ENCODE measurements at regions not wholly inside any gene's neighbourhood (a gene's known extent, or its start where the extent isn't known, plus 50 kb on each side); places are given as distances from the start of the nearest gene placed in this dataset.

DNA sequence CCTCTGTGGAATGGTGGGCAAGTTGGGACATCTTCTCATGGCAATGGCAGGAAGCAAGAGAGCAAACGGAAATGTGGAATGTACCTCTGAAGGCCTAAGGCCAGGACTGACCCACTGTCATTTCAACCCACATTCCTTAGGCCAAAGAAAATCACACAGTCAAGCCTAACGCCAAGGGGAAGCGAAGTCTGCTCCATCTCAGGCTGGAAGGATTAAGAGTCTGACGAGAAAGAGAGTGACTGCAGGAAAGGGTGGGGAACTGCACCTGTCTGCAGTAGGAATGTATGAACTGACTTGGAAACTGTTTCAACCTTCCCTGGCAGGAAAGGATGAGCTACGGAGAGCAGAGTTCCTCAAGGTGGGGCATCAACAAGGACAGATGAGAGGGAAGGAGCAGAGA is 90.2 kb upstream of the TAS2R1 start:
- no peak for DNase-seq
- no peaks in the 10 kb centered on the region for H3K36me3 Mint-ChIP-seq (ENCODE audit: insufficient read depth)
- no peak for ATAC-seq
- H3K4me1 Mint-ChIP-seq (ENCODE audit: low read depth), result no peaks in the 10 kb centered on the region
- H3K4me3 Mint-ChIP-seq, result no peak overlapping the region
- H3K27me3 Mint-ChIP-seq (ENCODE audit: low read depth), result no peaks in the 10 kb centered on the region
- no peaks in the 10 kb centered on the region for H3K9me3 Mint-ChIP-seq

- Mint-ChIP-seq H3K36me3 (ENCODE audit: insufficient read depth) (no peaks in the 10 kb centered on the region), H3K4me1 (ENCODE audit: low read depth) (no peaks in the 10 kb centered on the region), H3K4me3 (no peak overlapping the region), H3K27me3 (ENCODE audit: low read depth) (peaks cover 3% of the 10 kb centered on the region), H3K9me3 (peaks cover 3% of the 10 kb centered on the region)
- DNase-seq (no peak), ATAC-seq (no peak)
Measured at GRCh38 chr5:9716838-9717281, 86.7 kb upstream of the TAS2R1 start.

DNA sequence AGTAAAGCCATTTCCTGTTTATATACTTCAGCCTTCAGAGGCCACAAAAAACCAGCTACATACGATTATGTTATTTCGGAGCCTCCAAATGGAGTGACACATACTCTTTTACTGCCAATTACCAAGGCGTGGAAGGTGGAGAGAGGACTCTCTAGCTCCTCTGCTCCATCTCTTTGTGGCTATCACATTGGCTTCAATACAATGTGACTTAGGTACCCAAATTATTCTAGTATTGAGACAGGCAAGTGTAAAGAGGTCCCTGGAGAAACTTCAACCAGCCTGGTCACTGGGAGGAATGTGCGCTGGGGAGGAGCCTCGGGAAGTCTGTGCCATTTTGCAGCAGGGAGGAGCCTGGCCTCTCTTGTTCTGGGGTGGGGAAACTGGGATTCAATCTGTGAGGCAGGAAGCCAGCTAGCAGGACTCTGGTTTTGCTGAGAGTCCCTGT is 85.8 kb upstream of the TAS2R1 start:
- Mint-ChIP-seq H3K36me3 (ENCODE audit: insufficient read depth) (no peaks in the 10 kb centered on the region), H3K27me3 (ENCODE audit: low read depth) (peaks cover 3% of the 10 kb centered on the region), H3K4me3 (no peak overlapping the region), H3K4me1 (ENCODE audit: low read depth) (no peaks in the 10 kb centered on the region), H3K9me3 (peaks cover 3% of the 10 kb centered on the region)
- no peak for ATAC-seq
- no peak for DNase-seq

- Mint-ChIP-seq H3K36me3 (ENCODE audit: insufficient read depth) (no peaks in the 10 kb centered on the region), H3K27me3 (ENCODE audit: low read depth) (peaks cover 3% of the 10 kb centered on the region), H3K9me3 (peaks cover 3% of the 10 kb centered on the region), H3K4me3 (no peak overlapping the region), H3K4me1 (ENCODE audit: low read depth) (no peaks in the 10 kb centered on the region)
- ATAC-seq, result no peak
- no peak for DNase-seq
Measured at GRCh38 chr5:9713959-9714586, 83.9 kb upstream of the TAS2R1 start.

DNA sequence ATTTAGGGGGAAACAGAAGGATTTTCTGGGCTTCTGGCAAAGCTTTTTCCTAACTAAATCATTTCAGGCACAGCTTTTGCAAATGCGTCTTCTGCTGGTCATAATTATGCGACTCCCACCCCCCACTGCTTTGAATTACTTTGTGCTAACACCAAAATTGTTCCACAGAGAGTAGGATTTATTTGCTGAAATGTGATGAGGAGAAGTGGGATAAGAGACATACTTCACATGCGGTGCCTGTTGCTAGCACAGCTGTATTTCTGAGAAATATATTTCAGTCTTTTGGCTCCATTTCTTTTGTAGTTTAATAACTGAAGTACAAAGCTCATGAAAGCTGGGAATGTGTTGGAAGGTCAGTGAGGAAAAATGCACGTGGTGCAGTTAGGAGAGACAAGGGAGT is 83.2 kb upstream of the TAS2R1 start:
- Mint-ChIP-seq H3K4me3 (no peak overlapping the region), H3K4me1 (ENCODE audit: low read depth) (no peaks in the 10 kb centered on the region)

DNA sequence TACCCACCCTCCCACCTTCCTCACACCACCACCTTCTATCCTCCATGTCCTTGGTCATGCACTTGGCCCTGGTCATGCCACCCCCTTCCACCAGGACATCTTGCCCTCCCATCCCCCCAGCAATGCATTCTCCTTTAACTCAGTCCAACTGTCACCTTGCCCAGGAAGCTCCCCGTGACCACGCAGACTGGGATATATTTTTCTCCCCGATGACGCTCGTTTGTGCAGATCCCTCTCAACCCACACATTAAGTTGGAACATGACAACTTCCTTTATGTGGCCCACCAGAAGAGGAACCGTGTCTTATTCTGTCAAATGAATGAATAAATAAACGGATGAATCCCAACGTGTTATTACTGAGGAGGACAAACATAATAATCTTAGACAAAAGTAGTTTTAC is 82.8 kb upstream of the TAS2R1 start:
- Mint-ChIP-seq H3K36me3 (ENCODE audit: insufficient read depth) (no peaks in the 10 kb centered on the region), H3K4me3 (no peak overlapping the region), H3K9me3 (peaks cover 8% of the 10 kb centered on the region), H3K27me3 (ENCODE audit: low read depth) (peaks cover 3% of the 10 kb centered on the region), H3K4me1 (ENCODE audit: low read depth) (no peaks in the 10 kb centered on the region)
- DNase-seq (no peak), ATAC-seq (no peak)

More for the DNA sequence above, 83.2 kb upstream of the TAS2R1 start:
- no peak for DNase-seq
- peaks cover 8% of the 10 kb centered on the region for H3K9me3 Mint-ChIP-seq
- no peaks in the 10 kb centered on the region for H3K36me3 Mint-ChIP-seq (ENCODE audit: insufficient read depth)
- ATAC-seq, result no peak
- H3K27me3 Mint-ChIP-seq (ENCODE audit: low read depth), result peaks cover 3% of the 10 kb centered on the region

DNA sequence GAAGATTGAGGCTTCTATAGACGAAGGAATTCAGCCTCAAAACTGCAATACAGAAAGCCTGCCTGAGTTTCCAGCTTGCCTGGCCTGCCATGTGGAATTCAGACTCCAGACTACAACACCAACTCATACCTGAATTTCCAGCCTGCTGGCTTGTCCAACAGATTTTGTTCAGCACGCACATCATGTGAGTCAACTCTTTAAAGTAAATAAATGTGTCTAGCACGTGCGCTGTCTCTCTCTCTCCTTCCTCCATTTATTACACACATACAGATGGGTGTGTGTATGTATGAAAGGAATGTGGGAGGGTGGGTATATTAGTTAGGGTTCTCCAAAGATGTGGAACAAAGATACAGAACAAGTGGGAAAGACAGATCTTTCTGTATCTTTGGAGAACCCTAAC is 82.4 kb upstream of the TAS2R1 start:
- Mint-ChIP-seq H3K27me3 (ENCODE audit: low read depth) (peaks cover 3% of the 10 kb centered on the region), H3K9me3 (peaks cover 8% of the 10 kb centered on the region), H3K36me3 (ENCODE audit: insufficient read depth) (no peaks in the 10 kb centered on the region), H3K4me3 (no peak overlapping the region), H3K4me1 (ENCODE audit: low read depth) (no peaks in the 10 kb centered on the region)
- DNase-seq, result no peak
- ATAC-seq, result no peak

DNA sequence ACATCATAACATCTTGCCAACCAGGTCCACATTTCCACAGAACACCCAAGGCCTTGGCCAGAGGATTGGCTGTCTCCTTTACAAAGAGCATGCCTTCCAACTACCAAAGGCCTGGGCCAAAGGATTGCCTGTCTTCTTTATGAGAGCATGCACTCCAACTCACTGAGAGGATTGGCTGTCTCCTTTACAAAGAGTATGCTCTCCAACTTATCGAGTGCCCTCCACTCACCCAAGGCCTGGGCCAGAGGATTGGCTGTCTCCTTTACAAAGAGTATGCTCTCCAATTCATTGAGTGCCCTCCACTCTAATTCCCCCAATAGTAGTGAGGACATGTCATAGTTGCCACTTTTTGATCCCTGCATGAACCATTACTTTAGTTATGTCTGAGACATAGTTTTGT is 79.9 kb upstream of the TAS2R1 start:
- Mint-ChIP-seq H3K27me3 (ENCODE audit: low read depth) (peaks cover 3% of the 10 kb centered on the region), H3K4me3 (no peak overlapping the region), H3K36me3 (ENCODE audit: insufficient read depth) (no peaks in the 10 kb centered on the region), H3K4me1 (ENCODE audit: low read depth) (no peaks in the 10 kb centered on the region), H3K9me3 (peaks cover 8% of the 10 kb centered on the region)
- ATAC-seq, result no peak
- DNase-seq, result no peak

GRCh38 chr5:9707732-9708462 is 77.7 kb upstream of the TAS2R1 start:
- H3K36me3 Mint-ChIP-seq (ENCODE audit: insufficient read depth), result no peaks in the 10 kb centered on the region
- no peaks in the 10 kb centered on the region for H3K4me1 Mint-ChIP-seq (ENCODE audit: low read depth)
- H3K27me3 Mint-ChIP-seq (ENCODE audit: low read depth), result peaks cover 2% of the 10 kb centered on the region
- H3K9me3 Mint-ChIP-seq, result peaks cover 6% of the 10 kb centered on the region
- ATAC-seq (no peak), DNase-seq (no peak)
- H3K4me3 Mint-ChIP-seq, result no peak overlapping the region

DNA sequence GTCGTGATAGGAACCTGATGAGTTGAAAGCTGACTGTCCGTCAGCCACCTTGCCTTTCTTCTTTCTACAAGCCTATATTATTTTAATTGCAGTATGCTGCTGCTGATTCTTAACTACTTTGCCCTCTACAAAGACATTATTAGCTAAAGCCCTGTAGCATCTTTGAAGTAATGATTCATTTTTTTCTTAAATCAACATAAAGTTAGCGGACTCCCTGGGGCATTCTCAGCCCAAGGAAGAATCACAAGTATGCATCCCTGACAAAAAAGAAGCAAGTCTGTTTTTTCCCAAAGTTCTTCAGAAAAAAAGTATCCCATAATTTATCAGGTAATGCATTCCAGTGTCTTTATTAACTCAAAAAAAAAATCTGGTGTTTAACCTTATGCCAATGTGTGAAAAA is 69.5 kb upstream of the TAS2R1 start:
- no peaks in the 10 kb centered on the region for H3K27me3 Mint-ChIP-seq (ENCODE audit: low read depth)
- H3K4me1 Mint-ChIP-seq (ENCODE audit: low read depth), result no peaks in the 10 kb centered on the region
- ATAC-seq (no peak), DNase-seq (no peak)
- H3K36me3 Mint-ChIP-seq (ENCODE audit: insufficient read depth), result no peaks in the 10 kb centered on the region
- H3K9me3 Mint-ChIP-seq, result no peaks in the 10 kb centered on the region
- no peak overlapping the region for H3K4me3 Mint-ChIP-seq

GRCh38 chr5:9698841-9699240 is 68.7 kb upstream of the TAS2R1 start:
- ATAC-seq (no peak), DNase-seq (no peak)
- H3K36me3 Mint-ChIP-seq (ENCODE audit: insufficient read depth), result no peaks in the 10 kb centered on the region
- H3K4me3 Mint-ChIP-seq, result no peak overlapping the region
- H3K9me3 Mint-ChIP-seq, result no peaks in the 10 kb centered on the region
- H3K27me3 Mint-ChIP-seq (ENCODE audit: low read depth), result no peaks in the 10 kb centered on the region
- no peaks in the 10 kb centered on the region for H3K4me1 Mint-ChIP-seq (ENCODE audit: low read depth)

DNA sequence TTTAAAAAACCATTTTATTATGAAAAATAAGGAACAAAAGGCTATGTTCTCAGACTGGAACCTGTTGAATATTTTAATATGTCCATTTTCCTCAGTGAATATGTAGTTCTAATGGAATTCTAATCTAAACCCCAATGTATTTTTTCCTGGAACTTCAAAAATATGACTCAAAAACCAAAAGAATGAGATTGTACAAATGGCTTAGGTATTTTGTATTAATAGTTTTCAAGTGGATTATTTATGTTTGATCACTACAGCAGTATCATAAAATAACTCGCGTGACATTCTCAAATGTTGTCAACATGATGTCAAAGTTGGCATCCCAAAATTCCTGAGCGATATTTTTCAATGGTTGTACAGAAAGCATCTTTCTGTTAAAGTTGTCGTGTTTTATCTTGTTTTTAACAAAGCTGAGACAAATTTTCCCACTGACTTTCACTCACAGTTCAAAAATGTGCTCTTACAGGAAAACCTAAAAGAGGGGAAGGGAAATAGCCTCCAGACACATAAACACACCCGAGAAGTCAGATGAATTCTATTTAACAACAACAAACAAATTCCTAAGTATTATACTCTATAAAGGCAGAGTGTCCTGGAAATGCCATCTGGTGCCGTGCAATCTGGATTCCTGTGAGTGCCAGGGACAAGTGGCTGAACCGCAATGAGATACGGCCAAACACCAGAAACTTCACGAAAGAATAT is 68.1 kb upstream of the TAS2R1 start:
- Mint-ChIP-seq H3K36me3 (ENCODE audit: insufficient read depth) (no peaks in the 10 kb centered on the region), H3K27me3 (ENCODE audit: low read depth) (no peaks in the 10 kb centered on the region), H3K4me1 (ENCODE audit: low read depth) (no peaks in the 10 kb centered on the region), H3K9me3 (no peaks in the 10 kb centered on the region), H3K4me3 (no peak overlapping the region)
- ATAC-seq, result no peak
- DNase-seq, result no peak

- H3K4me1 Mint-ChIP-seq (ENCODE audit: low read depth), result no peaks in the 10 kb centered on the region
- peaks cover 3% of the 10 kb centered on the region for H3K27me3 Mint-ChIP-seq (ENCODE audit: low read depth)
- H3K36me3 Mint-ChIP-seq (ENCODE audit: insufficient read depth), result no peaks in the 10 kb centered on the region
- ATAC-seq, result no peak
- H3K4me3 Mint-ChIP-seq, result no peak overlapping the region
- peaks cover 3% of the 10 kb centered on the region for H3K9me3 Mint-ChIP-seq
- DNase-seq, result no peak
Measured at GRCh38 chr5:9692576-9692975, 62.4 kb upstream of the TAS2R1 start.

GRCh38 chr5:9691261-9691660 is 61.1 kb upstream of the TAS2R1 start:
- Mint-ChIP-seq H3K36me3 (ENCODE audit: insufficient read depth) (no peaks in the 10 kb centered on the region), H3K27me3 (ENCODE audit: low read depth) (peaks cover 3% of the 10 kb centered on the region), H3K4me3 (no peak overlapping the region), H3K4me1 (ENCODE audit: low read depth) (no peaks in the 10 kb centered on the region), H3K9me3 (peaks cover 5% of the 10 kb centered on the region)
- DNase-seq (no peak), ATAC-seq (no peak)

GRCh38 chr5:9690751-9691150 is 60.6 kb upstream of the TAS2R1 start:
- no peak overlapping the region for H3K4me3 Mint-ChIP-seq
- H3K27me3 Mint-ChIP-seq (ENCODE audit: low read depth), result peaks cover 3% of the 10 kb centered on the region
- DNase-seq, result no peak
- no peaks in the 10 kb centered on the region for H3K36me3 Mint-ChIP-seq (ENCODE audit: insufficient read depth)
- peaks cover 5% of the 10 kb centered on the region for H3K9me3 Mint-ChIP-seq
- no peaks in the 10 kb centered on the region for H3K4me1 Mint-ChIP-seq (ENCODE audit: low read depth)
- no peak for ATAC-seq
